HT1080 (cell line): ENCODE measurements at regions not wholly inside any gene's neighbourhood (a gene's known extent, or its start where the extent isn't known, plus 50 kb on each side); places are given as distances from the start of the nearest gene placed in this dataset.

Experiments used
- DNase-seq: peaks from one replicate; pipeline ENCODE4 v3.0.0-alpha.2; 2015; ENCODE audit warnings: low read depth

GRCh38 chr2:2771721-2772411 is 440.8 kb upstream of the MYT1L start:
- no peak for DNase-seq

DNA sequence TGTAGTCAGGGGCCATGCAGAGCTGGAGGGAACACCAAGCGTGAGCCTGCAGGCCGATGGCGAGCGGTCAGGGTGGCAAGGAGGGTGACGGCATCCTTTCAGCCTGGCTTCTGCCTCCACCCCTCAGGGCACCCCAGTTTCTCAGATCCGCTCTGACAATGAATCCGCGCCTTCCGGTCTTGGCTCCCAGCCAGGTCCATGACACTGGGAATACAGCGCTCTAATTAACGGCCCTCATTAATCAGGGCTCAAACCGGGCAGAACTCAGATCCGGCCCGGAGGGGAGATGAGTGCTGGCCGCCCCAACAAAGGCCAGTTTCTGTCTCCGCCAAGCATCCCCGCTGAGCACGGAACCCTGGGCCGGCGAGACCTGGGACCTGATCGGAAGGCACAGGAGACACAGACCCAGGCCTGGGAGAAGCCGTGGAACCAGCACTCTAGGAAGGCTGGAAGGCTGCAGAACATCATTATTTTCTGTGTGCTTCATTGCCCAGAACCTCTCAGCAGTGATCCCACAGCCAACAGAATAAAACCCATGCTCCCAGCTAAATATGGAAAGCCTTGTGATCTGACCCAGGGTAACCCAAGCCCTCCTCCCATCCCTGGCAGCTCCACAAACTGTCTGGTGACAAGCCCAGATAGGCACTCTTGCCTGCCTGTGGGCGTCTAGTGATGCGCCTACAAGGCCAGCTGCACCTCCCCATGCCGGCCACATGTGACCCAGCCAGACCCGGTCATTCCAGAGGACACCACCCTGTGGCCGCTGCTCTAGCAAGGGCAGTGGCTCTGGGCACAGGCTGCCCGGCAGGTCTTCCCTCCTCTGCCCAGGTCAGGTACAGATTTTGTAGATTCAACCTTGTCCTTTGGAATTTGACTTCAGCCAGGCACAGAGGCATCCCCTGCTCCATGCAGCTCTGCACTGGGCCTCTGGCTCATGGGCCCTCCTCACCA is 438.7 kb upstream of the MYT1L start:
- no peak for DNase-seq

- no peak for DNase-seq
These were observed 437.4 kb upstream of the MYT1L start for GRCh38 chr2:2768476-2768875.

DNA sequence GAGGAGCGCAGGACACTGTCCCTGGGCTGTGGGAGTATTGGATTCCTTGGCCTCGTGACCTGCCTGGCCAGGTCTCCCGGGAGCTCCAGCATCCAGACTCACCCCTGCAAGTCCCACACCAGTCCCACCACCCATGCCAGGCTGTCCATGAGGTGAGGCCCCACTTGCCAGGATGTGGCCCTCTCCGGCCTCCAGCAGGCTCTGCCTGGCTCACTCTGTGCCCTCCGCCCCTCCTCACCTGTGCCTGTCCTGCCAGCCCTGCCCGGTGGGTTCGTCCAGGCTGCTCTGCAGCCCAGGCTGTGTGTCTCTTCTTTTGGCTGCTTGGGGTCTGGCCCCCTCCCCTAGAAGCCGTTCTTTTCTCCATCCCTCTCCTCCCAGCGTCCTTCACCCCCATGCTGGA is 436.8 kb upstream of the MYT1L start:
- DNase-seq = no peak

DNA sequence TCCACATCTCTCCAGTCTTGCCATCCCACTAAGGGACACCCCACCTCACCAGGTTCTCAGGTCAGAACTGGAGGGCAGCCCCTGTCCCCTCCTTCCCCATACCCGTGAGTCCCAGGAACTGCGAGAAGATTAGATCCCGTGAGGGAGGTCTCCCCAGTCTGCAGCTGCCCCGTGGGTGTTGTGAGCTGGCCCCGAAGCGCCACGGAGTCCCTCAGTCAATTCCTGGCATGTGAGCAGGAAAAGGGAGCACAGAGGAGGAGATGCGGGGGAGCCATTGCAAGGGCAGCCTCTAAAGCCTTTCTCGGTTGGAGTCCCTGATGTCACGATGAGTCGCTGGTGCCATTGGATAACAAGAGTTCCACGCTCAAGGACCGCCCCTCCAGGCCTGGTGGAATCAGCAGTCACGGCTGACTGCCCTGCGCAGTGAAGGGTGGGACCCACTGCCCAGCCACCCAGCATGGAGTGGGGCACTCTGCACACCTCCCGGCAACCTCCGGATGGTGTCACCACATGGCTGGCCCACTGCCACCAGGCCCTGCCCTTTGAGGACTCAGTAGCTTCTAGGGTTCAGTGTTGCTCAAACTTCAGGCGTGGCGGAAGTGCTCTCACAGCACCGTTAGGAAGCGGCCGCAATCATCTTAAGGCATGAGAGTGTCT is 434.9 kb upstream of the MYT1L start:
- DNase-seq = no peak

GRCh38 chr2:2765176-2765800 is 434.2 kb upstream of the MYT1L start:
- DNase-seq = no peak

GRCh38 chr2:2764739-2765138 is 433.7 kb upstream of the MYT1L start:
- no peak for DNase-seq

GRCh38 chr2:2764001-2764355 is 432.9 kb upstream of the MYT1L start:
- no peak for DNase-seq

DNA sequence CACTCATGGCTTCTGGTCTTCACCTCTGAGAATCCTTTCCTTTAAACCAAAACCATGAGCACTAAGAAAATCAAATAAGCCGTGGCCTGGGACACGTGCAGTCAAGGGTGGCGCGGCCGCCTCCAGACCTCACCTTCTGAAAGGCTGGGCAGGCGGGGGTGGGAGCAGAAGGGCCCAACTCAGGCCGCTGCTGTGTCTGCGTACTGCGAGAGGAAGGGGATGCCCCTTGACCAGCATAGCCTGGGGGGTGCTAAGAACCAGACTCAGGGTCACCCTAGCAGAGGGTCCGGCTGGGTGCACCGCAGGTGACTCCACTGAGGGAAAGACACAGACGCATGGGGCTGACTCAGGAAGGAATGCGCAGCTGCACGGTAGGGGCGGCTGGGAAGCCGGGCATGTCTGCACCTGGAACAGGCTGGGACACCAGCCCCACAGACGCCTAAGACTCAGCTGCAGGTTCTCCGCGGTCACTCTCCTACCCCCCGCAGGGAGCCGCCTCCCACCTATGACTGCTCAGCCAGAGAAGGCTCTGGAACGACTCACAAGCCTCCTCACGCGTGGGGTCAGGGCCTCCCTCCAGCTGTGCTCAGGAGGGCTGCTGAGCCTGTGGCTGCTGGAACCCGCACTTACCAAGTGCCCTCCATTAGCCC is 432.4 kb upstream of the MYT1L start:
- no peak for DNase-seq

GRCh38 chr2:2762913-2763312 is 431.8 kb upstream of the MYT1L start:
- no peak for DNase-seq

GRCh38 chr2:2762166-2762908 is 431.3 kb upstream of the MYT1L start:
- no peak for DNase-seq

DNA sequence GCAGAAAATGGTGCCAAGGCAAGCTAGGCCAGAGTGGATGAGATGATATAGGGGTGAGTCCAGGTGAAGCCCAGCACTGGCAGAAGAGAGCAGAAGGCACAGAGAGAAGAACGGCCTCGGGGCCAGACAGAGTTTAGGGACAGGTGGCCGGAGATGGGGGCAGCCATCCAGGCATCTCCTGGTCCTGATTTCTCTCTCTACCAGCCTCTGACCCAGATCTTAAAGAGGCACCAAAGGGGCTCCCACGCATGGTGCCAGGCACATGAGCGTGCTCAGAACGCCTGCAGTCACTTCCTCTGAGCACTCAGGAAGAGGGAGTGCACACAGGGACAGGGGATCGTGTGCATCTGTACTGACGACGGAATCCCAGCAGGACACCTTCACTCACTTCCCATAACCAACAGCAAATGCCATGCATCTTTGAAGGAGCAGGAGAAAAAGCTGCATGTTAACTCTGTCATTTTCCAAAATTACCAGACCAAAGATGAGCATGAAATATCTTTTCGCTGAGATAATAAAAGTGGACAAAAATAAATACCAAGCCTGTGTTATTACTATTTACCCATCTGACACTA is 427.8 kb upstream of the MYT1L start:
- DNase-seq = no peak

DNA sequence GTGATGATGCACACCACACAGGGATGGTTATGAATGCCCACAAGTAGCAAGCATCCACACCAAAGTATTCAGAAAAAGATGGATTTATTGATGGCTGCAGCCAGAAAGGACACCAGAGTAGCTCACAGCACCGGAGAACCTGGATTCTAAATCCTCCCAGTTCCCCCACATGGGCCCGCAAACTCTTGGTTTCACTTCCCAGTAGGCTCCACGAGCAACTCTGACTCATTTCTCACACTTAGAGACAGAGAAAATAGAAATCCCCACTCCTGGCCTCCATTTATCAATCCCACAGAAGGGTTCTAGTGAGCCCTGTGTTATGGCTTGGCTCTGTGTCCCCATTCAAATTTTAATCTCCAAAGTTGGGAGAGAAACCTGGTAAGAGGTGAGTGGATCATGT is 426.7 kb upstream of the MYT1L start:
- no peak for DNase-seq

- DNase-seq = no peak
These were observed 425.8 kb upstream of the MYT1L start for GRCh38 chr2:2756886-2757285.

DNA sequence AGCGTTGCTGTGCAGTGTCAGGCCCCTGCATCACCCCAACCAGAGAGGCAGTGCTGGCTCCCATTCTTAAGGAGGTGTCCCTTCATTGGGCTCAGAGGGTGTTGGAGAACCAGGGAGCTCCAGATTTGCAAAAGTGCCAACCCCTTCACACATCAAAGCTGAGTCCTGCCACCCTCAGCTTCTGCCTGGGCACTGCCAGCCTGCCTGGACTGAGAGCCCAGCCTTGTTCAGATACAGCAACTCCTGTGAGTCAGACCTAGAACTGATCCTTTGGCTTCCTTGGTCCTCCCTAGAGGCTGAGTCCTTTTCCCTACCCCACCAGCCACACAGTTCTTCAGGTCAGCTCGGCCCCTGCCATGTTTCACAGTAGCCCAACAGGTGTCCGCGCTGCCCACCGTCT is 424.9 kb upstream of the MYT1L start:
- no peak for DNase-seq

DNA sequence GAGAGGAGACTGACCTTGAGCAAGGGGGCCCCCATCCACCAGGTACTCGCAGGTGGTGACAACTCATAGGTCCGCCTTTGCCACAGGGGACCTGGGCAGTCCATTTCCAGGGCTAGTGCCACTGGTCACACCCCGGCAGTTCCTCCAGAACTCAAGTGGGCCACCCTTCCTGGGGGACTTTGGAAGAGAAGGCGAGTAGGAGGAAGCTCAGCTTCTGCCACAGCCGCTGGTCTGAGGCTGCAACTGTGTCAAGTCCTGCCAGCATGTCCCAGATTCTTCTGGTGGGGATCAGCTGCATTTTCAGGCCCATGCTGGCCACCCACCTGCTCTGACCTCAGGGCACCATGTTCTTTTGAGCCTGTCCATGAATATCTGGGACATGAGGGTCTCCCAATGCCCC is 423.9 kb upstream of the MYT1L start:
- no peak for DNase-seq

GRCh38 chr2:2751715-2752315 is 420.7 kb upstream of the MYT1L start:
- DNase-seq = no peak

DNA sequence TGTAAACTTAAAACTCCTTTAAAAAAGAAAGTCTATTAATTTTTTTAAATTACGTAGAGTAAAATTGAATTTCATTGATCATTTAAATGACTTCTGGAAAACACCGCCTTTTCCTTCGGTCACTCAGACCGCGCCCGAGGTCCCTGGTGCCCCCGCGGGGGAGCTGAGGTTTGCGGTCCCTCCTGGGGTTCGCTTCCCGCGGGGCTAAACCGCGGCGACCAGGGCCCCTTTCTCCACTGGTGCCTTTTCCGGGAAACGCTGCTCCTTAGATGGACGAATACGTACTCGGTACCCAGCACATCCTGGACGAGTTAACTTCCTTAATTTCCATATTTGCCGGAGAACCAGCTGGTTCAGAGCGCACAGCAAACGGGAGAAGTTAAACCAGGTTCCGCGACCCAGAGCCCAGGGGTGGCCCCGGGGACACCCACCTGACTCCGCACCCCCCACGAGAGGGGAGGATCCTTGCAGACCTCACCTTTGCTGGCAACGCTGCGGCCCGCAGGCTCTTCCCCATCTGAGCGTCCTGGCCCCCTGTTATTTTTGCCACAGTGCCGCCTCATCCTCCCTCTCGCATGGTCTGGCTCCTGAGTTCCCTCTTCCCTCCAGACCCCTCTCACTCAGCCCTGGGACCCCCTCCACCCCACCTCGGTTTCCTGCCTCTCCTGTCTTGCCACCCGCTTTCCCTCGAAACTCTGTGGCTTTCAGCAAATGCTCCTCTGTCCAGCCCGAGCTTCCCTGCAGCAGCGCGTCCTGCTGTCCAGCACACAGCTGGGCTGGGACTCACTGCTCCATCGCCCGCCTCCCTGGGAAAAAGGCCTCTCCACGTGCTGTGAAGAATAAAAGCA is 420.0 kb upstream of the MYT1L start:
- no peak for DNase-seq

- DNase-seq = no peak
These were observed 418.1 kb upstream of the MYT1L start for GRCh38 chr2:2749206-2749598.
